MM.1S (cell line): ENCODE measurements at regions not wholly inside any gene's neighbourhood (a gene's known extent, or its start where the extent isn't known, plus 50 kb on each side); places are given as distances from the start of the nearest gene placed in this dataset.

Source experiments
- DNase-seq: peaks from one replicate; pipeline ENCODE4 v3.0.0-alpha.2; 2015
- H2AFZ ChIP-seq: fragments of 300-600 bp; sonication (generic); 2 replicates; pipeline ENCODE4 v1.6.0; 2016; ENCODE audit warnings: antibody characterized with exemption, low read length
- H3F3A ChIP-seq: fragments of 300-600 bp; sonication (generic); 2 replicates; pipeline ENCODE4 v1.6.1; 2016; ENCODE audit warnings: mild to moderate bottlenecking, antibody characterized with exemption, low read length, moderate library complexity, mixed read lengths; ENCODE audit not compliant: insufficient read depth
- H3K27ac ChIP-seq: fragments of 300-600 bp; sonication (generic); 2 replicates; pipeline ENCODE4 v1.5.1; 2016; ENCODE audit warnings: mild to moderate bottlenecking, low read length
- H3K27me3 ChIP-seq: fragments of 300-600 bp; sonication (generic); replicated peaks from 2 replicates; pipeline ENCODE4 v1.6.0; 2016; ENCODE audit warnings: low read length; ENCODE audit not compliant: insufficient read depth
- H3K36me3 ChIP-seq: fragments of 300-600 bp; sonication (generic); replicated peaks from 2 replicates; pipeline ENCODE4 v1.6.1; 2016; ENCODE audit warnings: mild to moderate bottlenecking, low read length, mixed read lengths; ENCODE audit not compliant: insufficient read depth
- H3K4me1 ChIP-seq: fragments of 300-600 bp; sonication (generic); 2 replicates; pipeline ENCODE4 v1.6.1; 2016; ENCODE audit warnings: low read length, mixed read lengths
- H3K4me2 ChIP-seq: fragments of 300-600 bp; sonication (generic); 2 replicates; pipeline ENCODE4 v1.6.0; 2016; ENCODE audit warnings: low read depth, low read length
- H3K4me3 ChIP-seq: fragments of 300-600 bp; sonication (generic); 2 replicates; pipeline ENCODE4 v1.5.1; 2016; ENCODE audit warnings: low read length, mixed read lengths
- H3K79me2 ChIP-seq: fragments of 300-600 bp; sonication (generic); 2 replicates; pipeline ENCODE4 v1.6.1; 2016; ENCODE audit warnings: mixed run types, low read length, mixed read lengths
- H3K9ac ChIP-seq: fragments of 300-600 bp; sonication (generic); 2 replicates; pipeline ENCODE4 v1.6.1; 2016; ENCODE audit warnings: low read length, mixed read lengths
- H3K9me2 ChIP-seq: fragments of 300-600 bp; sonication (generic); replicated peaks from 2 replicates; pipeline ENCODE4 v1.6.1; 2016; ENCODE audit warnings: mild to moderate bottlenecking, low read length, mixed read lengths; ENCODE audit not compliant: insufficient read depth
- H3K9me3 ChIP-seq: fragments of 300-600 bp; sonication (generic); replicated peaks from 2 replicates; pipeline ENCODE4 v1.6.1; 2016; ENCODE audit warnings: mild to moderate bottlenecking, low read length, mixed read lengths; ENCODE audit not compliant: insufficient read depth
- H4K20me1 ChIP-seq: fragments of 300-600 bp; sonication (generic); 2 replicates; pipeline ENCODE4 v1.6.1; 2016; ENCODE audit warnings: mild to moderate bottlenecking, low read length, moderate library complexity, mixed read lengths; ENCODE audit not compliant: insufficient read depth
- EZH2 ChIP-seq: fragments of 300-600 bp; sonication (generic); optimal IDR thresholded peaks from 2 replicates; pipeline ENCODE3; 2017; ENCODE audit warnings: low read depth, mild to moderate bottlenecking, antibody characterized with exemption, low read length, mixed read lengths
- EZH2phosphoT487 ChIP-seq: fragments of 300-600 bp; sonication (generic); IDR thresholded peaks from 2 replicates; pipeline ENCODE4 v1.6.1; 2018; ENCODE audit warnings: antibody characterized with exemption, low read length
- TF ChIP-seq, protein P1 (sequence below): fragments of 300-600 bp; sonication (generic); IDR thresholded peaks from 2 replicates; pipeline ENCODE4 v1.5.1; 2016; ENCODE audit warnings: antibody characterized with exemption, low read length, mixed read lengths

GRCh38 chr3:110414855-110415254 is 656.8 kb upstream of the NECTIN3 start:
- Histone ChIP-seq H3K9me2 (no peaks in the 10 kb centered on the region), H3K27me3 (no peaks in the 10 kb centered on the region), H3K9me3 (no peaks in the 10 kb centered on the region), H3K36me3 (no peaks in the 10 kb centered on the region), H3K79me2 (no peaks in the 10 kb centered on the region), H3K4me1 (no peaks in the 10 kb centered on the region), H4K20me1 (no peaks in the 10 kb centered on the region), H3K27ac (no peak overlapping the region), H3F3A (no peaks in the 10 kb centered on the region), H3K4me2 (no peak overlapping the region), H3K9ac (no peak overlapping the region), H3K4me3 (no peak overlapping the region), H2AFZ (no peak overlapping the region)
- DNase-seq: no peak
- TF ChIP-seq, protein P1, sequence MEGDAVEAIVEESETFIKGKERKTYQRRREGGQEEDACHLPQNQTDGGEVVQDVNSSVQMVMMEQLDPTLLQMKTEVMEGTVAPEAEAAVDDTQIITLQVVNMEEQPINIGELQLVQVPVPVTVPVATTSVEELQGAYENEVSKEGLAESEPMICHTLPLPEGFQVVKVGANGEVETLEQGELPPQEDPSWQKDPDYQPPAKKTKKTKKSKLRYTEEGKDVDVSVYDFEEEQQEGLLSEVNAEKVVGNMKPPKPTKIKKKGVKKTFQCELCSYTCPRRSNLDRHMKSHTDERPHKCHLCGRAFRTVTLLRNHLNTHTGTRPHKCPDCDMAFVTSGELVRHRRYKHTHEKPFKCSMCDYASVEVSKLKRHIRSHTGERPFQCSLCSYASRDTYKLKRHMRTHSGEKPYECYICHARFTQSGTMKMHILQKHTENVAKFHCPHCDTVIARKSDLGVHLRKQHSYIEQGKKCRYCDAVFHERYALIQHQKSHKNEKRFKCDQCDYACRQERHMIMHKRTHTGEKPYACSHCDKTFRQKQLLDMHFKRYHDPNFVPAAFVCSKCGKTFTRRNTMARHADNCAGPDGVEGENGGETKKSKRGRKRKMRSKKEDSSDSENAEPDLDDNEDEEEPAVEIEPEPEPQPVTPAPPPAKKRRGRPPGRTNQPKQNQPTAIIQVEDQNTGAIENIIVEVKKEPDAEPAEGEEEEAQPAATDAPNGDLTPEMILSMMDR: no peak
- no peak for TF ChIP-seq EZH2phosphoT487
- TF ChIP-seq EZH2: no peak

- no peak overlapping the region for H3K4me2 ChIP-seq
- H3K27me3 ChIP-seq: no peaks in the 10 kb centered on the region
- H3K4me1 ChIP-seq: no peaks in the 10 kb centered on the region
- H3F3A ChIP-seq: no peaks in the 10 kb centered on the region
- H3K9me3 ChIP-seq: no peaks in the 10 kb centered on the region
- H3K27ac ChIP-seq: no peak overlapping the region
- TF ChIP-seq EZH2phosphoT487 (no peak), EZH2 (no peak)
- TF ChIP-seq, protein P1: no peak
- no peaks in the 10 kb centered on the region for H4K20me1 ChIP-seq
- no peaks in the 10 kb centered on the region for H3K79me2 ChIP-seq
- H3K9ac ChIP-seq: no peak overlapping the region
- peak; percentile 29 for DNase-seq
- H2AFZ ChIP-seq: no peak overlapping the region
- H3K36me3 ChIP-seq: no peaks in the 10 kb centered on the region
- no peak overlapping the region for H3K4me3 ChIP-seq
- no peaks in the 10 kb centered on the region for H3K9me2 ChIP-seq
These were observed 652.5 kb upstream of the NECTIN3 start for GRCh38 chr3:110419096-110419495.

DNA sequence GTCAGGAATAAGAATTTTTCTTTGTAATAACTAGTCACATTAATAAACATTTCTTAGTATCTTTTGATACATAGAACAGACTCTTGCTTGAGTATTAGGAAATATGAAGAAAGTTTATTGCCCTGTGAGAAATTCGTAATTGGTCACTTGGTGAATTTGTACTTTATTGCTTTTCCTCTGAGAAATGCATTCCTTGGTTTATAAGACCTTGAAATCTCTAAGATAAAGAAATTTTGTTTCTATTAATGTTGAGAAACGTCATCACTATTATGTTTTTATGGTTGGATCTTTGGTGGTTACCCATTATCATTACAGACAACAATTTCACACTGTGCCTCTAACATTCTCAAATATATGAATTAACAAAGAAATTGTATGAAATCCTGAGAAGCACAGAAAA is 652.0 kb upstream of the NECTIN3 start:
- Histone ChIP-seq H3K4me1 (no peaks in the 10 kb centered on the region), H3K4me3 (no peak overlapping the region), H3K4me2 (no peak overlapping the region), H3K9me3 (no peaks in the 10 kb centered on the region), H3K36me3 (no peaks in the 10 kb centered on the region), H4K20me1 (no peaks in the 10 kb centered on the region), H3K9ac (no peak overlapping the region), H3K27ac (no peak overlapping the region), H3F3A (no peaks in the 10 kb centered on the region), H3K79me2 (no peaks in the 10 kb centered on the region), H3K9me2 (no peaks in the 10 kb centered on the region), H3K27me3 (no peaks in the 10 kb centered on the region), H2AFZ (no peak overlapping the region)
- DNase-seq: no peak
- no peak for TF ChIP-seq EZH2phosphoT487
- TF ChIP-seq EZH2: no peak
- TF ChIP-seq, protein P1: no peak
